ENCODE measurements at regions not wholly inside any gene's neighbourhood (a gene's known extent, or its start where the extent isn't known, plus 50 kb on each side); places are given as distances from the start of the nearest gene placed in this dataset.
A peak's percentile ranks its signal among the peaks of the same experiment; 100 is the strongest.
"Not testable (repeated sequence)": the region's sequence is repeated elsewhere in the genome, so short reads cannot be mapped to it uniquely, and the experiment has no call there.

GRCh38 chr4:163697121-163697520, 202.6 kb downstream of the TMA16 start:
- no peak overlapping the region for H3K4me2 ChIP-seq (ENCODE audit: insufficient read depth, insufficient read length, low read length)

GRCh38 chr4:163700383-163700782, 205.9 kb downstream of the TMA16 start:
- H2AK5ac ChIP-seq (ENCODE audit: insufficient read length, low read length); DNase-seq; H3K9ac ChIP-seq (ENCODE audit: extremely low read depth, insufficient read length, low read length); H3K4me1 Mint-ChIP-seq; H4K8ac ChIP-seq (replicated peaks; ENCODE audit: insufficient read length, low read depth, low read length); H3K79me2 ChIP-seq (ENCODE audit: insufficient read depth, low read length); H2BK5ac ChIP-seq (ENCODE audit: insufficient read length, low read length); H3K36me3 Mint-ChIP-seq (ENCODE audit: insufficient read depth in 1 of 3, low read depth in 3 of 3); H3K23ac ChIP-seq (ENCODE audit: insufficient read length, low read depth, low read length); H3K79me1 ChIP-seq (ENCODE audit: insufficient read depth, low read depth, low read length, poor library complexity, severe bottlenecking); H3K4me1 ChIP-seq (ENCODE audit: insufficient read depth, low read length); H4K91ac ChIP-seq (ENCODE audit: insufficient read length, low read depth, low read length); H3K9me3 ChIP-seq (ENCODE audit: control insufficient read depth, low read depth, low read length); H3K4me2 ChIP-seq (ENCODE audit: insufficient read depth, insufficient read length, low read length); H3K18ac ChIP-seq (ENCODE audit: insufficient read length, low read depth, low read length); H3K27me3 ChIP-seq (ENCODE audit: insufficient read depth, low read length); H4K20me1 ChIP-seq (ENCODE audit: control insufficient read depth, insufficient read depth, insufficient read length); H3K23me2 ChIP-seq (ENCODE audit: insufficient read length, low read depth, low read length, poor library complexity, severe bottlenecking); H3K56ac ChIP-seq (ENCODE audit: insufficient read length, low read depth, low read length); H3K14ac ChIP-seq (ENCODE audit: insufficient read depth, low read length); H2AFZ ChIP-seq (ENCODE audit: low read length); H2BK15ac ChIP-seq (ENCODE audit: low read depth, low read length); H3K4ac ChIP-seq (ENCODE audit: low read depth, low read length); H3T11ph ChIP-seq (ENCODE audit: low read length); H3K4me3 Mint-ChIP-seq; H2BK20ac ChIP-seq (ENCODE audit: low read depth, low read length, poor library complexity, severe bottlenecking); H2BK12ac ChIP-seq (ENCODE audit: insufficient read length, low read depth, low read length); H4K5ac ChIP-seq (ENCODE audit: insufficient read length, low read depth, low read length); H3K27ac ChIP-seq (ENCODE audit: insufficient read length, low read depth, low read length); H3K27me3 Mint-ChIP-seq (ENCODE audit: low read depth); H2BK120ac ChIP-seq (ENCODE audit: low read depth, low read length, poor library complexity, severe bottlenecking): not testable (repeated sequence)
- Mint-ChIP-seq H3K9me3 (peaks cover 7 to 14% of the 10 kb centered on the region in 2 experiments; a peak in 4 of 5 replicates), H3K27ac (peak overlapping the region in 1 of 3 experiments; percentile 60; a peak in 2 of 7 replicates)
- WGBS (ENCODE audit: extremely low coverage, insufficient read length, low lambda C conversion rate): no CpG with 5 or more reads among the region's 4 CpGs

More at GRCh38 chr4:163697121-163697520, 202.6 kb downstream of the TMA16 start:
- no peak overlapping the region for H2AFZ ChIP-seq (ENCODE audit: low read length)
- no peaks in the 10 kb centered on the region for H3K79me2 ChIP-seq (ENCODE audit: insufficient read depth, low read length)
- no peak overlapping the region for H3K18ac ChIP-seq (ENCODE audit: insufficient read length, low read depth, low read length)
- Mint-ChIP-seq H3K9me3 (peaks cover 7 to 14% of the 10 kb centered on the region in 2 experiments; a peak in 4 of 5 replicates), H3K4me1 (no peaks in the 10 kb centered on the region), H3K36me3 (ENCODE audit: insufficient read depth in 1 of 3, low read depth in 3 of 3) (peaks cover 0 to 6% (median 0%) of the 10 kb centered on the region in 3 experiments; a peak in 2 of 7 replicates), H3K27me3 (ENCODE audit: low read depth) (no peaks in the 10 kb centered on the region), H3K4me3 (no peak overlapping the region), H3K27ac (no peak overlapping the region)
- H2AK5ac ChIP-seq (ENCODE audit: insufficient read length, low read length): no peak overlapping the region
- H3K27me3 ChIP-seq (ENCODE audit: insufficient read depth, low read length): no peaks in the 10 kb centered on the region
- no peak overlapping the region for H2BK12ac ChIP-seq (ENCODE audit: insufficient read length, low read depth, low read length)
- H2BK5ac ChIP-seq (ENCODE audit: insufficient read length, low read length): no peak overlapping the region
- no peak overlapping the region for H2BK120ac ChIP-seq (ENCODE audit: low read depth, low read length, poor library complexity, severe bottlenecking)
- no peak for DNase-seq
- no peak overlapping the region for H4K5ac ChIP-seq (ENCODE audit: insufficient read length, low read depth, low read length)
- H4K20me1 ChIP-seq (ENCODE audit: control insufficient read depth, insufficient read depth, insufficient read length): no peaks in the 10 kb centered on the region
- TF ChIP-seq CTCF (conservative IDR thresholded peaks at IDR 0.05): no peak
- no peak overlapping the region for H2BK20ac ChIP-seq (ENCODE audit: low read depth, low read length, poor library complexity, severe bottlenecking)
- no peaks in the 10 kb centered on the region for H3K9me3 ChIP-seq (ENCODE audit: control insufficient read depth, low read depth, low read length)
- no peak overlapping the region for H4K8ac ChIP-seq (replicated peaks; ENCODE audit: insufficient read length, low read depth, low read length)
- H3T11ph ChIP-seq (ENCODE audit: low read length): no peak overlapping the region
- H3K14ac ChIP-seq (ENCODE audit: insufficient read depth, low read length): no peak overlapping the region
- no peak overlapping the region for H3K23ac ChIP-seq (ENCODE audit: insufficient read length, low read depth, low read length)
- no CpG with 5 or more reads among the region's 3 CpGs for WGBS (ENCODE audit: extremely low coverage, insufficient read length, low lambda C conversion rate)
- no peak overlapping the region for H3K56ac ChIP-seq (ENCODE audit: insufficient read length, low read depth, low read length)
- no peak overlapping the region for H3K9ac ChIP-seq (ENCODE audit: extremely low read depth, insufficient read length, low read length)
- H3K79me1 ChIP-seq (ENCODE audit: insufficient read depth, low read depth, low read length, poor library complexity, severe bottlenecking): no peaks in the 10 kb centered on the region
- H4K91ac ChIP-seq (ENCODE audit: insufficient read length, low read depth, low read length): no peak overlapping the region
- H2BK15ac ChIP-seq (ENCODE audit: low read depth, low read length): no peak overlapping the region
- H3K23me2 ChIP-seq (ENCODE audit: insufficient read length, low read depth, low read length, poor library complexity, severe bottlenecking): no peaks in the 10 kb centered on the region
- H3K4me1 ChIP-seq (ENCODE audit: insufficient read depth, low read length): no peaks in the 10 kb centered on the region
- no peak overlapping the region for H3K27ac ChIP-seq (ENCODE audit: insufficient read length, low read depth, low read length)
- no peak overlapping the region for H3K4ac ChIP-seq (ENCODE audit: low read depth, low read length)
